Nephron (organoid): ENCODE measurements at regions not wholly inside any gene's neighbourhood (a gene's known extent, or its start where the extent isn't known, plus 50 kb on each side); places are given as distances from the start of the nearest gene placed in this dataset.

Experiments used
- H3K27ac Mint-ChIP-seq, 3 experiments: 2 replicates each; pipeline ENCODE4 v1.8.0; 2020; ENCODE audit warnings: mixed read lengths in 3 of 3, mild to moderate bottlenecking in 2 of 3, moderate library complexity in 1 of 3
- H3K27me3 Mint-ChIP-seq: 2 replicates; pipeline ENCODE4 v1.8.0; 2021; ENCODE audit warnings: low read depth, mild to moderate bottlenecking, moderate library complexity, mixed read lengths
- H3K36me3 Mint-ChIP-seq: 2 replicates; pipeline ENCODE4 v1.8.0; 2020; ENCODE audit warnings: low read depth, mixed read lengths
- H3K4me1 Mint-ChIP-seq: 2 replicates; pipeline ENCODE4 v1.8.0; 2020; ENCODE audit warnings: mixed read lengths
- H3K4me3 Mint-ChIP-seq, 3 experiments: 2 replicates each; pipeline ENCODE4 v1.8.0; 2020; ENCODE audit warnings: mild to moderate bottlenecking in 3 of 3, mixed read lengths in 3 of 3, moderate library complexity in 2 of 3
- H3K9me3 Mint-ChIP-seq: 2 replicates; pipeline ENCODE4 v1.8.0; 2020; ENCODE audit warnings: mixed read lengths
- TF ChIP-seq, protein P1 (sequence below), 3 experiments: fragments of 200-600 bp; sonication (generic); IDR thresholded peaks; one replicate each; pipeline ENCODE4 v1.5.0; 2021; ENCODE audit warnings: antibody characterized with exemption in 3 of 3; ENCODE audit not compliant: unreplicated experiment in 3 of 3

DNA sequence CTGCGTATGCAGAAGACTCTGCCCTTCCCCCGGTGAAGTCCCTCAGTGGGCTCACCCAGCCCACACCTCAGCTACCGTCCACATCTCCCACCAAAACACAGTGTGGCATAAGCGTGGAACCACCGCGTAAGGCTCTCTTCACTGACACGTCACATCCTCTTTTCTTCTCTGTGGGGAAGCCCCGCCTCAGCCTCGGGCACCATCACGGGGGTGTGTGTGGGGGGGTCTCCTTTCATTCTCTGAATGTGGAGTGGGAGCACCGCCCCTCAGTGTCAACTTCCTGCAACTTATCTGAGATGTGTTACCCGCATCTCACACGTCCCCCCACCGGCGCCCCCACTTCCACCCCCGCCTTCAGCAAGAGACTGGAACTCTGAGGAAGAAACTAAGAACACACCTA, 388.4 kb upstream of the JARID2 start:
- Mint-ChIP-seq H3K27me3 (peaks cover 8% of the 10 kb centered on the region), H3K4me1 (no peaks in the 10 kb centered on the region), H3K4me3 (no peak overlapping the region), H3K27ac (no peak overlapping the region), H3K9me3 (no peaks in the 10 kb centered on the region), H3K36me3 (no peaks in the 10 kb centered on the region)
- TF ChIP-seq, protein P1, sequence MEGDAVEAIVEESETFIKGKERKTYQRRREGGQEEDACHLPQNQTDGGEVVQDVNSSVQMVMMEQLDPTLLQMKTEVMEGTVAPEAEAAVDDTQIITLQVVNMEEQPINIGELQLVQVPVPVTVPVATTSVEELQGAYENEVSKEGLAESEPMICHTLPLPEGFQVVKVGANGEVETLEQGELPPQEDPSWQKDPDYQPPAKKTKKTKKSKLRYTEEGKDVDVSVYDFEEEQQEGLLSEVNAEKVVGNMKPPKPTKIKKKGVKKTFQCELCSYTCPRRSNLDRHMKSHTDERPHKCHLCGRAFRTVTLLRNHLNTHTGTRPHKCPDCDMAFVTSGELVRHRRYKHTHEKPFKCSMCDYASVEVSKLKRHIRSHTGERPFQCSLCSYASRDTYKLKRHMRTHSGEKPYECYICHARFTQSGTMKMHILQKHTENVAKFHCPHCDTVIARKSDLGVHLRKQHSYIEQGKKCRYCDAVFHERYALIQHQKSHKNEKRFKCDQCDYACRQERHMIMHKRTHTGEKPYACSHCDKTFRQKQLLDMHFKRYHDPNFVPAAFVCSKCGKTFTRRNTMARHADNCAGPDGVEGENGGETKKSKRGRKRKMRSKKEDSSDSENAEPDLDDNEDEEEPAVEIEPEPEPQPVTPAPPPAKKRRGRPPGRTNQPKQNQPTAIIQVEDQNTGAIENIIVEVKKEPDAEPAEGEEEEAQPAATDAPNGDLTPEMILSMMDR (IDR thresholded peaks at IDR 0.05; ENCODE audit: unreplicated experiment in 3 of 3) = no peak

DNA sequence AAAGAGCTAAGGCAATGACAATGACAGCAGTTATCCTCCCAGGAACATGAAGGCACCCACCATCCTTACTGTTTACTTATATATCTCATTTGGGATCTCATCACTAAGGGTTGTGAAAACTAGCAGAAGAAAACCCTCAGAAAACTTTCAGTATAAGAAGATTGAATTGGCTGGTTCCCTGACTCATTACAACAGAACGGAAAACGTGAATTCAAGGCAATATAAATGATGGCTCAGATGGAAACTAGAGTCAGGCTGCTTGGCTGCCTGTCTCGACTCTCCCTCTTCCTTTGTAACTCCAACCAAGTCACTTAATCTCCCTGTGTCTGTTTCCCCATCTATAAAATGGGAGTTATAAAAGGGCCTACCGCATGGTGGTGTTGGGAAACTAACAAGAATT, 387.1 kb upstream of the JARID2 start:
- TF ChIP-seq, protein P1 (IDR thresholded peaks at IDR 0.05; ENCODE audit: unreplicated experiment in 3 of 3) = no peak
- no peaks in the 10 kb centered on the region for H3K36me3 Mint-ChIP-seq
- H3K4me3 Mint-ChIP-seq = no peak overlapping the region
- no peaks in the 10 kb centered on the region for H3K9me3 Mint-ChIP-seq
- H3K27ac Mint-ChIP-seq = no peak overlapping the region
- peaks cover 8% of the 10 kb centered on the region for H3K27me3 Mint-ChIP-seq
- peaks cover 7% of the 10 kb centered on the region for H3K4me1 Mint-ChIP-seq

DNA sequence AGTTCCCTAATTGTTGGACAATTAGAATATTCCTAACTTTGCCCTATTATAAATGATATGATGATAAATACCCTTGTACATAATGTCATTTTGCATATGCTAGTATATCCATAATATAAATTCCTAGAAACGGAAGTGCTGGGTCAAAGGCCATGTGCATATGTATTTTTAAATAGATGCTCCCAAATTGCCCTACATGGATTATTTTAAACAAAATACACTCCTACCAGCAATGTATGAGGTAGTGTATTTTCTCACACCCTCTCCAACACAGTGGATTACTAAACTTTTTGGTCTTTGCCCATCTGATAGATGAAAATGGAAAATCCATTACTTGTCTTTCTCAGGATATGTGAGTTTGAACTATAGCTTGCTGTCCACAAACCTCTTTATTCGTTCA, 385.1 kb upstream of the JARID2 start:
- Mint-ChIP-seq H3K27me3 (peaks cover 8% of the 10 kb centered on the region), H3K27ac (no peak overlapping the region), H3K4me1 (peaks cover 26% of the 10 kb centered on the region), H3K4me3 (no peak overlapping the region), H3K9me3 (no peaks in the 10 kb centered on the region), H3K36me3 (no peaks in the 10 kb centered on the region)
- TF ChIP-seq, protein P1 (IDR thresholded peaks at IDR 0.05; ENCODE audit: unreplicated experiment in 3 of 3) = no peak

DNA sequence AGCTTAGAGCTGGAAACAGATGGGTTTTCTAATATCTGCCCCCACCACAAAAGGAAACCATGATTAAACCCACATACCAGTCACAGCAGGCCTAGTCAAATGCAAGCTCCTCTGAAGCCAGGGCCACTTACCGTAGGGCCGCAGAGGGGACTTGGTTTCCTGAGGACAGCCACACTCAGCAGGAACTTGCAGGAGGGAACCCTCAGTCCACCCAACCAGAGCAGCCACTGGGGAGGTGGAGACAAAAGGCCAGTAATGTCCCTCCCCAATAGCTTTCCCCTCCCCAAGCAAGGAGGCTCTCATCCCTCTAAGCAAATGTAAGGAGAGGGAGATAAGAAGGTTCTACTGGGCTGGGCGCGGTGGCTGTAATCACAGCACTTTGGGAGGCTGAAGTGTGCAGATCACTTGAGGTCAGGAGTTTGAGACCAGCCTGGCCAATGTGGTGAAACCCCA, 384.4 kb upstream of the JARID2 start:
- H3K4me1 Mint-ChIP-seq = peaks cover 28% of the 10 kb centered on the region
- H3K36me3 Mint-ChIP-seq = no peaks in the 10 kb centered on the region
- no peaks in the 10 kb centered on the region for H3K9me3 Mint-ChIP-seq
- no peak overlapping the region for H3K4me3 Mint-ChIP-seq
- H3K27me3 Mint-ChIP-seq = peaks cover 4% of the 10 kb centered on the region
- TF ChIP-seq, protein P1 (IDR thresholded peaks at IDR 0.05; ENCODE audit: unreplicated experiment in 3 of 3) = no peak
- no peak overlapping the region for H3K27ac Mint-ChIP-seq

DNA sequence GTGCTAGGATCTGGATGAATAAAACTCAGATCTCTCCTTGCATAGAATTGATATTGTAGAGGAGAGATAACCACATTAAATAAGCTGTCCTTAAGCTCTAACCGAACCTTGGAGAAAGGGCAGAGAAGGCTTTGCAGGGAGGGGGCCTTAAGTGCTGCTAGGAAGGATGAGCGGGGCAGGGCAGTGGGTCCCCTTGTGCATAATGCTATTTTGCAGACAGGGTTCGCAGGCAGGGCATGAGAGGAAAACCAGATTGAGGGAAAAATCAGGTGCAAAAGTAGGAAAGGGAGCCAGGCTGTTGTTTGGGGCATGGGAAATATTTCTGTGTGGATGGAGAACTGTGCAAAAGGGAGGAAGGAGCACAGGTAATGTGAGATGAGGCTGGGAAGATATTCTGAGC, 383.0 kb upstream of the JARID2 start:
- TF ChIP-seq, protein P1 (IDR thresholded peaks at IDR 0.05; ENCODE audit: unreplicated experiment in 3 of 3) = no peak
- Mint-ChIP-seq H3K4me3 (no peak overlapping the region), H3K27ac (no peak overlapping the region), H3K4me1 (peaks cover 28% of the 10 kb centered on the region), H3K27me3 (peaks cover under 1% of the 10 kb centered on the region), H3K9me3 (no peaks in the 10 kb centered on the region), H3K36me3 (no peaks in the 10 kb centered on the region)
